Gastroesophageal sphincter (tissue), 4 donors: ENCODE measurements at regions not wholly inside any gene's neighbourhood (a gene's known extent, or its start where the extent isn't known, plus 50 kb on each side); places are given as distances from the start of the nearest gene placed in this dataset.

Source experiments
- ATAC-seq: fragments of 150-250 bp; one replicate; pipeline ENCODE4 v1.9.1; 2016; ENCODE audit warnings: mild to moderate bottlenecking, moderate library complexity
- H3K27ac ChIP-seq, 4 donors: fragments of 200-600 bp; sonication (generic) in 3 of 4; 1 replicate in 3 of 4; 2 replicates in 1 of 4; pipeline ENCODE4 v1.5.1; 2016 to 2019
- H3K27me3 ChIP-seq: fragments of 200-600 bp; sonication (generic); one replicate; pipeline ENCODE4 v1.5.1; 2019
- H3K36me3 ChIP-seq, 2 donors: fragments of 200-600 bp; sonication (generic); one replicate each; pipeline ENCODE4 v1.5.1; 2019; ENCODE audit warnings: control low read depth in 1 of 2
- H3K4me1 ChIP-seq, 3 donors: fragments of 200-600 bp; sonication (generic); 1 replicate in 2 of 3; 2 replicates in 1 of 3; pipeline ENCODE4 v1.5.1; 2016 to 2019; ENCODE audit warnings: control low read depth in 2 of 3
- H3K4me3 ChIP-seq, 2 donors: fragments of 200-600 bp; sonication (generic); one replicate each; pipeline ENCODE4 v1.5.1; 2019; ENCODE audit warnings: mild to moderate bottlenecking in 1 of 2, moderate library complexity in 1 of 2
- H3K9me3 ChIP-seq, 3 donors: fragments of 200-600 bp; sonication (generic); one replicate each; pipeline ENCODE4 v1.5.1; 2017 to 2019; ENCODE audit warnings: control low read depth in 2 of 3
- CTCF ChIP-seq, 4 experiments: fragments of 200-600 bp in 2 of 4; fragments of 450-650 bp in 2 of 4; sonication (generic) in 1 of 4; IDR thresholded peaks; one replicate each; pipeline ENCODE4 v1.5.1; 2017 to 2019; ENCODE audit warnings: antibody characterized with exemption in 4 of 4, mild to moderate bottlenecking in 2 of 4, moderate library complexity in 2 of 4
- EP300 ChIP-seq: sonication (generic); formaldehyde crosslinking; IDR thresholded peaks from one replicate; pipeline ENCODE4 v1.6.1; 2017; ENCODE audit warnings: antibody characterized with exemption, mild to moderate bottlenecking
- POLR2A ChIP-seq, 2 donors: fragments of 450-650 bp; IDR thresholded peaks; one replicate each; pipeline ENCODE4 v1.6.1; 2017; ENCODE audit warnings: antibody characterized with exemption in 2 of 2, mild to moderate bottlenecking in 2 of 2, moderate library complexity in 1 of 2
- POLR2AphosphoS5 ChIP-seq: sonication (generic); formaldehyde crosslinking; IDR thresholded peaks from one replicate; pipeline ENCODE4 v1.6.1; 2017; ENCODE audit warnings: antibody characterized with exemption
- WGBS, 2 donors: methylation state at CpG; one replicate each; pipeline ENCODE4 v1.1.5; 2018; ENCODE audit warnings: low coverage in 1 of 2; 5-methylcytosine and 5-hydroxymethylcytosine counted together

GRCh38 chrX:110432091-110432905 is 73.7 kb downstream of the RTL9 start:
- TF ChIP-seq POLR2A (IDR thresholded peaks at IDR 0.05) (no peak), EP300 (no peak), POLR2AphosphoS5 (no peak), CTCF (IDR thresholded peaks at IDR 0.05) (no peak)
- WGBS, 2 donors: 80 to 86% methylated on average over 1 of the region's 12 CpGs
- ATAC-seq: no peak
- Histone ChIP-seq H3K27me3 (no peaks in the 10 kb centered on the region), H3K9me3 (no peaks in the 10 kb centered on the region), H3K27ac (no peak overlapping the region), H3K4me1 (no peaks in the 10 kb centered on the region), H3K36me3 (no peaks in the 10 kb centered on the region), H3K4me3 (no peak overlapping the region)

DNA sequence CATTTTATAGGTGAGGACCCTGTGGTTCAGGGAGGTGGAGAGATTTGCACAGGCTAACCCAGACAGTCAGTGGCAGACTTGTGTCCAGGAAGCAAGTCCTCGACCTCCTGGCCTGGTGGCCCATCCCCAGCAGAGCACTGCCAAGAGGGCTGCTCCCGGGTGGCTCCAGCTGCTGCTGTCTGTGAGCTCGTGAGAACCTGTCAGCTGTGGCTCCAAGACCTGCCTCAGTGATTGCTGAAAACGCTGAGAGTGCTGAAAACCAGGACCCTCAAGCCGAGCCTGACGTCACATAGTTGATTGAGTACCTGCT is 74.2 kb downstream of the RTL9 start:
- 40% methylated on average over 4 of the region's 6 CpGs; no CpG with 5 or more reads in 1 of the 2 donors for WGBS, 2 donors
- Histone ChIP-seq H3K9me3 (no peaks in the 10 kb centered on the region), H3K27me3 (no peaks in the 10 kb centered on the region), H3K27ac (no peak overlapping the region), H3K4me3 (no peak overlapping the region), H3K36me3 (no peaks in the 10 kb centered on the region), H3K4me1 (no peaks in the 10 kb centered on the region)
- TF ChIP-seq EP300 (no peak), CTCF (IDR thresholded peaks at IDR 0.05) (no peak), POLR2A (IDR thresholded peaks at IDR 0.05) (no peak), POLR2AphosphoS5 (no peak)
- no peak for ATAC-seq

DNA sequence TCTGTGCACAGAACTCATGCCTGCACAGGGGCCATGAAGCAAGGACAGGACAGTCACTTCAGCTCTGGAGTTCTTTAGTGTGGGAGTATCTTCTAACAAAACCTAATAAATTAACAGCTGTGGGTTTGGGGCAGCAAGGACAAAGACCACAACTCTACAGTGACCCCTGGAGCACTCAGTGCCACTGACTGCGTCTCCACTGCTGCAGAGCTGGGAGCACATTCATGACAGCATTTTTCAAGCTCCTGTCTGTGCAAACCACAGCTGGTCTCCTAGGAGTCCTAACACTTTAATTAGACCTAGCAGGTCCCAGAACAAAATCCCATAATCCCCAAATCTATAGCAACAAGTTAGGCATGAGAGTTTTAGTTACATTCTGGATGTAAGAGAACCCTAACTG is 76.5 kb downstream of the RTL9 start:
- no peak for ATAC-seq
- no peaks in the 10 kb centered on the region for H3K27me3 ChIP-seq
- H3K4me3 ChIP-seq: no peak overlapping the region
- no peaks in the 10 kb centered on the region for H3K4me1 ChIP-seq
- no peak overlapping the region for H3K27ac ChIP-seq
- WGBS, 2 donors: no CpG with 5 or more reads among the region's 1 CpG
- H3K9me3 ChIP-seq: no peaks in the 10 kb centered on the region
- TF ChIP-seq CTCF (IDR thresholded peaks at IDR 0.05) (no peak), POLR2A (IDR thresholded peaks at IDR 0.05) (no peak), POLR2AphosphoS5 (no peak), EP300 (no peak)
- no peaks in the 10 kb centered on the region for H3K36me3 ChIP-seq

- H3K4me1 ChIP-seq: no peaks in the 10 kb centered on the region
- H3K27me3 ChIP-seq: no peaks in the 10 kb centered on the region
- no peak overlapping the region for H3K27ac ChIP-seq
- TF ChIP-seq CTCF (IDR thresholded peaks at IDR 0.05) (no peak), POLR2AphosphoS5 (no peak), POLR2A (IDR thresholded peaks at IDR 0.05) (no peak)
- ATAC-seq: no peak
- H3K36me3 ChIP-seq: no peaks in the 10 kb centered on the region
- H3K4me3 ChIP-seq: no peak overlapping the region
- H3K9me3 ChIP-seq: no peaks in the 10 kb centered on the region
Observed at GRCh38 chrX:110436523-110436922, 77.9 kb downstream of the RTL9 start.

- Histone ChIP-seq H3K36me3 (no peaks in the 10 kb centered on the region), H3K4me1 (no peaks in the 10 kb centered on the region), H3K4me3 (no peak overlapping the region), H3K9me3 (no peaks in the 10 kb centered on the region), H3K27me3 (no peaks in the 10 kb centered on the region), H3K27ac (no peak overlapping the region)
- no peak for ATAC-seq
- 78% methylated on average over 1 of the region's 2 CpGs; no CpG with 5 or more reads in 1 of the 2 donors for WGBS, 2 donors
- TF ChIP-seq CTCF (IDR thresholded peaks at IDR 0.05) (no peak), POLR2AphosphoS5 (no peak), POLR2A (IDR thresholded peaks at IDR 0.05) (no peak), EP300 (no peak)
Observed at GRCh38 chrX:110437686-110438085, 79.0 kb downstream of the RTL9 start.
